GM18873 (cell line): ENCODE measurements at regions not wholly inside any gene's neighbourhood (a gene's known extent, or its start where the extent isn't known, plus 50 kb on each side); places are given as distances from the start of the nearest gene placed in this dataset.
A peak's percentile ranks its signal among the peaks of the same experiment; 100 is the strongest.

Source experiments
- ATAC-seq: cut with Tn5 transposase; IDR thresholded peaks from one replicate; pipeline ENCODE4 v1.9.1; 2021; ENCODE audit warnings: mild to moderate bottlenecking, moderate library complexity, moderate number of reproducible peaks; ENCODE audit not compliant: unreplicated experiment, low FRiP score

- ATAC-seq, result no peak
These were observed 122.3 kb upstream of the IL12B start for GRCh38 chr5:159452480-159453167.

- ATAC-seq, result no peak
These were observed 122.9 kb upstream of the IL12B start for GRCh38 chr5:159453209-159453608.

GRCh38 chr5:159456261-159456660 is 126.0 kb upstream of the IL12B start:
- ATAC-seq, result no peak

GRCh38 chr5:159456722-159457465 is 126.6 kb upstream of the IL12B start:
- peak; percentile 93 for ATAC-seq

- peak; percentile 46 for ATAC-seq
These were observed 128.0 kb upstream of the IL12B start for GRCh38 chr5:159458217-159458711.

GRCh38 chr5:159459132-159459627 is 128.9 kb upstream of the IL12B start:
- no peak for ATAC-seq

GRCh38 chr5:159459951-159460538 is 129.8 kb upstream of the IL12B start:
- ATAC-seq, result no peak

- ATAC-seq, result no peak
These were observed 133.5 kb upstream of the IL12B start for GRCh38 chr5:159463590-159464321.

GRCh38 chr5:159465604-159466003 is 135.3 kb upstream of the IL12B start:
- ATAC-seq, result no peak

- ATAC-seq, result no peak
These were observed 137.4 kb upstream of the IL12B start for GRCh38 chr5:159467666-159468065.

- peak; percentile 74 for ATAC-seq
These were observed 139.4 kb upstream of the IL12B start for GRCh38 chr5:159469496-159470372.

- ATAC-seq, result no peak
These were observed 141.6 kb upstream of the IL12B start for GRCh38 chr5:159471904-159472303.

- no peak for ATAC-seq
These were observed 144.7 kb upstream of the IL12B start for GRCh38 chr5:159475026-159475425.

- no peak for ATAC-seq
These were observed 148.7 kb upstream of the IL12B start for GRCh38 chr5:159478950-159479349.

GRCh38 chr5:159480849-159481248 is 150.6 kb upstream of the IL12B start:
- no peak for ATAC-seq

- ATAC-seq, result no peak
These were observed 151.5 kb upstream of the IL12B start for GRCh38 chr5:159481751-159482150.

GRCh38 chr5:159486836-159487235 is 156.5 kb upstream of the IL12B start:
- ATAC-seq, result no peak

- ATAC-seq, result no peak
These were observed 158.2 kb upstream of the IL12B start for GRCh38 chr5:159488516-159488915.

- no peak for ATAC-seq
These were observed 159.5 kb upstream of the IL12B start for GRCh38 chr5:159489779-159490178.

GRCh38 chr5:159490507-159490906 is 160.2 kb upstream of the IL12B start:
- no peak for ATAC-seq
